ENCODE measurements at regions not wholly inside any gene's neighbourhood (a gene's known extent, or its start where the extent isn't known, plus 50 kb on each side); places are given as distances from the start of the nearest gene placed in this dataset.

DNA sequence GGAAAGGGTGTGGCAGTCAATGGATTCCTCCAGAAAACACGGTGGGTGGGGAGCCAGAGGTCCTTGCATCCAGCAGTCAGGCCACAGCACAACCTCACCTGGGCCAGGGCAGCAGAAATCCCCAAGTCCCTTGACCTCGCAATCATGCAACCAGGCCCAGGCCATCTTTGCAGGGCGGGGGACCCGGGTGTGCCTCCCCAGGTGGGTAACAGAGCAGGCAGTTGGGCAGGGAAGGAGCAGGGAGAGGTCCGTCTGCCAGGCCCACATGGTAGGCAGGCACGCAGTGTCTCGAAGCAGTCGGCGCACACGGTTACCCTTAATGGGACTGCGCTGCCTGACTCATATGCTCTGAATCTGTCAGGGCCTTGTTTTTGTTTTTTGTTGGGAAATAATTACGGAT, 153.0 kb downstream of the RBFOX3 start:
- no peak for TF ChIP-seq ESRRA (CRISPR knock-in tag; IDR thresholded peaks at IDR 0.05; ENCODE audit: borderline replicate concordance)
- Mint-ChIP-seq H3K4me3 (no peak overlapping the region), H3K4me1 (no peaks in the 10 kb centered on the region), H3K36me3 (no peaks in the 10 kb centered on the region), H3K9me3 (0 out of 2 replicates have a peak, but pooled peaks cover 4% of the 10 kb centered on the region), H3K27me3 (ENCODE audit: low read depth) (no peaks in the 10 kb centered on the region), H3K27ac (no peak overlapping the region)
- ATAC-seq, result no peak
- no peak for DNase-seq (ENCODE audit: low spot score)
- ChIA-PET CTCF (no interaction called here), POLR2A (no interaction called here)

GRCh38 chr17:79457376-79457775, 153.5 kb downstream of the RBFOX3 start:
- H3K4me1 Mint-ChIP-seq, result no peaks in the 10 kb centered on the region
- no peak for TF ChIP-seq GABPB1 (CRISPR knock-in tag; IDR thresholded peaks at IDR 0.05)
- TF ChIP-seq GTF2I (CRISPR knock-in tag; conservative IDR thresholded peaks at IDR 0.05), result no peak
- TF ChIP-seq, protein P1, sequence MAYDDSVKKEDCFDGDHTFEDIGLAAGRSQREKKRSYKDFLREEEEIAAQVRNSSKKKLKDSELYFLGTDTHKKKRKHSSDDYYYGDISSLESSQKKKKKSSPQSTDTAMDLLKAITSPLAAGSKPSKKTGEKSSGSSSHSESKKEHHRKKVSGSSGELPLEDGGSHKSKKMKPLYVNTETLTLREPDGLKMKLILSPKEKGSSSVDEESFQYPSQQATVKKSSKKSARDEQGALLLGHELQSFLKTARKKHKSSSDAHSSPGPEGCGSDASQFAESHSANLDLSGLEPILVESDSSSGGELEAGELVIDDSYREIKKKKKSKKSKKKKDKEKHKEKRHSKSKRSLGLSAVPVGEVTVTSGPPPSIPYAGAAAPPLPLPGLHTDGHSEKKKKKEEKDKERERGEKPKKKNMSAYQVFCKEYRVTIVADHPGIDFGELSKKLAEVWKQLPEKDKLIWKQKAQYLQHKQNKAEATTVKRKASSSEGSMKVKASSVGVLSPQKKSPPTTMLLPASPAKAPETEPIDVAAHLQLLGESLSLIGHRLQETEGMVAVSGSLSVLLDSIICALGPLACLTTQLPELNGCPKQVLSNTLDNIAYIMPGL (CRISPR knock-in tag; IDR thresholded peaks at IDR 0.05), result no peak
- no peak for TF ChIP-seq CBFB (CRISPR knock-in tag; IDR thresholded peaks at IDR 0.05; ENCODE audit: low read depth)
- TF ChIP-seq NR1H2 (CRISPR knock-in tag; IDR thresholded peaks at IDR 0.05), result no peak
- TF ChIP-seq, protein P2, sequence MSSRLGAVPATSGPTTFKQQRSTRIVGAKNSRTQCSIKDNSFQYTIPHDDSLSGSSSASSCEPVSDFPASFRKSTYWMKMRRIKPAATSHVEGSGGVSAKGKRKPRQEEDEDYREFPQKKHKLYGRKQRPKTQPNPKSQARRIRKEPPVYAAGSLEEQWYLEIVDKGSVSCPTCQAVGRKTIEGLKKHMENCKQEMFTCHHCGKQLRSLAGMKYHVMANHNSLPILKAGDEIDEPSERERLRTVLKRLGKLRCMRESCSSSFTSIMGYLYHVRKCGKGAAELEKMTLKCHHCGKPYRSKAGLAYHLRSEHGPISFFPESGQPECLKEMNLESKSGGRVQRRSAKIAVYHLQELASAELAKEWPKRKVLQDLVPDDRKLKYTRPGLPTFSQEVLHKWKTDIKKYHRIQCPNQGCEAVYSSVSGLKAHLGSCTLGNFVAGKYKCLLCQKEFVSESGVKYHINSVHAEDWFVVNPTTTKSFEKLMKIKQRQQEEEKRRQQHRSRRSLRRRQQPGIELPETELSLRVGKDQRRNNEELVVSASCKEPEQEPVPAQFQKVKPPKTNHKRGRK (CRISPR knock-in tag; IDR thresholded peaks at IDR 0.05; ENCODE audit: borderline replicate concordance), result no peak
- TF ChIP-seq FOXP4 (CRISPR knock-in tag; IDR thresholded peaks at IDR 0.05), result no peak
- TF ChIP-seq CTCF (IDR thresholded peaks at IDR 0.05), result no peak
- no peak for TF ChIP-seq TCF7 (CRISPR knock-in tag; IDR thresholded peaks at IDR 0.05; ENCODE audit: low read depth)
- TF ChIP-seq PRRX2 (CRISPR knock-in tag; IDR thresholded peaks at IDR 0.05), result no peak
- TF ChIP-seq, protein P3, sequence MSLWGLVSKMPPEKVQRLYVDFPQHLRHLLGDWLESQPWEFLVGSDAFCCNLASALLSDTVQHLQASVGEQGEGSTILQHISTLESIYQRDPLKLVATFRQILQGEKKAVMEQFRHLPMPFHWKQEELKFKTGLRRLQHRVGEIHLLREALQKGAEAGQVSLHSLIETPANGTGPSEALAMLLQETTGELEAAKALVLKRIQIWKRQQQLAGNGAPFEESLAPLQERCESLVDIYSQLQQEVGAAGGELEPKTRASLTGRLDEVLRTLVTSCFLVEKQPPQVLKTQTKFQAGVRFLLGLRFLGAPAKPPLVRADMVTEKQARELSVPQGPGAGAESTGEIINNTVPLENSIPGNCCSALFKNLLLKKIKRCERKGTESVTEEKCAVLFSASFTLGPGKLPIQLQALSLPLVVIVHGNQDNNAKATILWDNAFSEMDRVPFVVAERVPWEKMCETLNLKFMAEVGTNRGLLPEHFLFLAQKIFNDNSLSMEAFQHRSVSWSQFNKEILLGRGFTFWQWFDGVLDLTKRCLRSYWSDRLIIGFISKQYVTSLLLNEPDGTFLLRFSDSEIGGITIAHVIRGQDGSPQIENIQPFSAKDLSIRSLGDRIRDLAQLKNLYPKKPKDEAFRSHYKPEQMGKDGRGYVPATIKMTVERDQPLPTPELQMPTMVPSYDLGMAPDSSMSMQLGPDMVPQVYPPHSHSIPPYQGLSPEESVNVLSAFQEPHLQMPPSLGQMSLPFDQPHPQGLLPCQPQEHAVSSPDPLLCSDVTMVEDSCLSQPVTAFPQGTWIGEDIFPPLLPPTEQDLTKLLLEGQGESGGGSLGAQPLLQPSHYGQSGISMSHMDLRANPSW (CRISPR knock-in tag; conservative IDR thresholded peaks at IDR 0.05; ENCODE audit: low read depth), result no peak
- TF ChIP-seq, protein P4, sequence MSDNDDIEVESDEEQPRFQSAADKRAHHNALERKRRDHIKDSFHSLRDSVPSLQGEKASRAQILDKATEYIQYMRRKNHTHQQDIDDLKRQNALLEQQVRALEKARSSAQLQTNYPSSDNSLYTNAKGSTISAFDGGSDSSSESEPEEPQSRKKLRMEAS (CRISPR knock-in tag; IDR thresholded peaks at IDR 0.05), result no peak
- TF ChIP-seq ESRRA (CRISPR knock-in tag; IDR thresholded peaks at IDR 0.05; ENCODE audit: borderline replicate concordance), result no peak
- TF ChIP-seq NR2C2 (CRISPR knock-in tag; IDR thresholded peaks at IDR 0.05), result no peak
- TF ChIP-seq TEAD4 (CRISPR knock-in tag; IDR thresholded peaks at IDR 0.05), result no peak
- no peak for TF ChIP-seq MLX (CRISPR knock-in tag; IDR thresholded peaks at IDR 0.05)
- TF ChIP-seq RELA (CRISPR knock-in tag; IDR thresholded peaks at IDR 0.05; ENCODE audit: borderline replicate concordance), result no peak
- no peak for TF ChIP-seq ZNF671 (CRISPR knock-in tag; IDR thresholded peaks at IDR 0.05)
- no peak for TF ChIP-seq ZNF416 (CRISPR knock-in tag; IDR thresholded peaks at IDR 0.05)
- no peak for TF ChIP-seq FOXP1 (CRISPR knock-in tag; IDR thresholded peaks at IDR 0.05; ENCODE audit: borderline replicate concordance)
- 0 out of 2 replicates have a peak, but pooled peaks cover under 1% of the 10 kb centered on the region for H3K9me3 Mint-ChIP-seq
- H3K27ac Mint-ChIP-seq, result no peak overlapping the region
- no peak for DNase-seq (ENCODE audit: low spot score)
- H3K36me3 Mint-ChIP-seq, result no peaks in the 10 kb centered on the region
- ChIA-PET POLR2A (no interaction called here), CTCF (no interaction called here)
- ATAC-seq, result no peak
- H3K27me3 Mint-ChIP-seq (ENCODE audit: low read depth), result no peaks in the 10 kb centered on the region
- H3K4me3 Mint-ChIP-seq, result no peak overlapping the region

All from WTC11 (cell line).